ENCODE measurements at regions not wholly inside any gene's neighbourhood (a gene's known extent, or its start where the extent isn't known, plus 50 kb on each side); places are given as distances from the start of the nearest gene placed in this dataset.

GRCh38 chr2:71950256-71951082 lies 197.2 kb downstream of the CYP26B1 start:
- WGBS (ENCODE audit: insufficient coverage) = 73% methylated on average over 3 of the region's 4 CpGs
- no peak overlapping the region for H3K27ac ChIP-seq (ENCODE audit: low read depth, low read length)

GRCh38 chr2:71949537-71949798 lies 198.2 kb downstream of the CYP26B1 start:
- WGBS (ENCODE audit: insufficient coverage) = 93% methylated on average over 2 of the region's 3 CpGs
- no peaks in the 10 kb centered on the region for H3K27me3 ChIP-seq (ENCODE audit: control insufficient read depth, insufficient read depth, low read length)
- no peak for DNase-seq (ENCODE audit: low read depth in 4 of 6, low spot score in 6 of 6)
- peaks cover 3% of the 10 kb centered on the region for H3K4me1 ChIP-seq (ENCODE audit: control insufficient read depth, insufficient read depth, low read length)
- H3K36me3 ChIP-seq (ENCODE audit: control insufficient read depth, insufficient read depth, low read length) = no peaks in the 10 kb centered on the region
- H3K27ac ChIP-seq (ENCODE audit: low read depth, low read length) = no peak overlapping the region
- H3K9me3 ChIP-seq (ENCODE audit: control insufficient read depth, insufficient read depth, low read length) = no peaks in the 10 kb centered on the region
- H3K4me3 ChIP-seq (ENCODE audit: low read depth, low read length) = no peak overlapping the region

More at GRCh38 chr2:71950256-71951082, 197.2 kb downstream of the CYP26B1 start:
- H3K4me1 ChIP-seq (ENCODE audit: control insufficient read depth, insufficient read depth, low read length) = no peaks in the 10 kb centered on the region
- no peak overlapping the region for H3K4me3 ChIP-seq (ENCODE audit: low read depth, low read length)
- H3K9me3 ChIP-seq (ENCODE audit: control insufficient read depth, insufficient read depth, low read length) = no peaks in the 10 kb centered on the region
- no peaks in the 10 kb centered on the region for H3K27me3 ChIP-seq (ENCODE audit: control insufficient read depth, insufficient read depth, low read length)
- H3K36me3 ChIP-seq (ENCODE audit: control insufficient read depth, insufficient read depth, low read length) = no peaks in the 10 kb centered on the region
- DNase-seq (ENCODE audit: low read depth in 4 of 6, low spot score in 6 of 6) = no peak

GRCh38 chr2:71948781-71949536 lies 198.7 kb downstream of the CYP26B1 start:
- Histone ChIP-seq H3K36me3 (ENCODE audit: control insufficient read depth, insufficient read depth, low read length) (no peaks in the 10 kb centered on the region), H3K27ac (ENCODE audit: low read depth, low read length) (no peak overlapping the region), H3K4me1 (ENCODE audit: control insufficient read depth, insufficient read depth, low read length) (peaks cover 3% of the 10 kb centered on the region), H3K4me3 (ENCODE audit: low read depth, low read length) (no peak overlapping the region), H3K9me3 (ENCODE audit: control insufficient read depth, insufficient read depth, low read length) (no peaks in the 10 kb centered on the region), H3K27me3 (ENCODE audit: control insufficient read depth, insufficient read depth, low read length) (no peaks in the 10 kb centered on the region)
- 68% methylated on average over 10 of the region's 11 CpGs for WGBS (ENCODE audit: insufficient coverage)
- DNase-seq (ENCODE audit: low read depth in 4 of 6, low spot score in 6 of 6) = no peak

GRCh38 chr2:71947809-71948208 lies 199.9 kb downstream of the CYP26B1 start:
- WGBS (ENCODE audit: insufficient coverage) = 89% methylated on average over 2 of the region's 5 CpGs
- Histone ChIP-seq H3K4me1 (ENCODE audit: control insufficient read depth, insufficient read depth, low read length) (peaks cover 7% of the 10 kb centered on the region), H3K27me3 (ENCODE audit: control insufficient read depth, insufficient read depth, low read length) (no peaks in the 10 kb centered on the region), H3K9me3 (ENCODE audit: control insufficient read depth, insufficient read depth, low read length) (no peaks in the 10 kb centered on the region), H3K36me3 (ENCODE audit: control insufficient read depth, insufficient read depth, low read length) (no peaks in the 10 kb centered on the region), H3K4me3 (ENCODE audit: low read depth, low read length) (no peak overlapping the region), H3K27ac (ENCODE audit: low read depth, low read length) (no peak overlapping the region)
- no peak for DNase-seq (ENCODE audit: low read depth in 4 of 6, low spot score in 6 of 6)

- H3K27me3 ChIP-seq (ENCODE audit: control insufficient read depth, insufficient read depth, low read length) = no peaks in the 10 kb centered on the region
- no peak overlapping the region for H3K4me3 ChIP-seq (ENCODE audit: low read depth, low read length)
- DNase-seq (ENCODE audit: low read depth in 4 of 6, low spot score in 6 of 6) = no peak
- H3K36me3 ChIP-seq (ENCODE audit: control insufficient read depth, insufficient read depth, low read length) = no peaks in the 10 kb centered on the region
- H3K27ac ChIP-seq (ENCODE audit: low read depth, low read length) = no peak overlapping the region
- H3K9me3 ChIP-seq (ENCODE audit: control insufficient read depth, insufficient read depth, low read length) = no peaks in the 10 kb centered on the region
- H3K4me1 ChIP-seq (ENCODE audit: control insufficient read depth, insufficient read depth, low read length) = peaks cover 7% of the 10 kb centered on the region
- 82% methylated on average over 8 of the region's 8 CpGs for WGBS (ENCODE audit: insufficient coverage)
These were observed 202.1 kb downstream of the CYP26B1 start for GRCh38 chr2:71945603-71945959.

- H3K27me3 ChIP-seq (ENCODE audit: control insufficient read depth, insufficient read depth, low read length) = no peaks in the 10 kb centered on the region
- 62% methylated on average over 4 of the region's 13 CpGs for WGBS (ENCODE audit: insufficient coverage)
- H3K4me1 ChIP-seq (ENCODE audit: control insufficient read depth, insufficient read depth, low read length) = peaks cover 11% of the 10 kb centered on the region
- H3K36me3 ChIP-seq (ENCODE audit: control insufficient read depth, insufficient read depth, low read length) = no peaks in the 10 kb centered on the region
- H3K9me3 ChIP-seq (ENCODE audit: control insufficient read depth, insufficient read depth, low read length) = no peaks in the 10 kb centered on the region
- DNase-seq (ENCODE audit: low read depth in 4 of 6, low spot score in 6 of 6) = peak in 1 of 6 donors; percentile 55
- no peak overlapping the region for H3K4me3 ChIP-seq (ENCODE audit: low read depth, low read length)
- H3K27ac ChIP-seq (ENCODE audit: low read depth, low read length) = no peak overlapping the region
These were observed 202.7 kb downstream of the CYP26B1 start for GRCh38 chr2:71944806-71945602.

GRCh38 chr2:71944183-71944550 lies 203.5 kb downstream of the CYP26B1 start:
- 30% methylated on average over 3 of the region's 8 CpGs for WGBS (ENCODE audit: insufficient coverage)

GRCh38 chr2:71943238-71944182 lies 204.2 kb downstream of the CYP26B1 start:
- Histone ChIP-seq H3K4me1 (ENCODE audit: control insufficient read depth, insufficient read depth, low read length) (peaks cover 13% of the 10 kb centered on the region), H3K27me3 (ENCODE audit: control insufficient read depth, insufficient read depth, low read length) (no peaks in the 10 kb centered on the region), H3K36me3 (ENCODE audit: control insufficient read depth, insufficient read depth, low read length) (no peaks in the 10 kb centered on the region), H3K27ac (ENCODE audit: low read depth, low read length) (no peak overlapping the region), H3K9me3 (ENCODE audit: control insufficient read depth, insufficient read depth, low read length) (no peaks in the 10 kb centered on the region), H3K4me3 (ENCODE audit: low read depth, low read length) (no peak overlapping the region)
- DNase-seq (ENCODE audit: low read depth in 4 of 6, low spot score in 6 of 6) = peak in 1 of 6 donors; percentile 59
- 75% methylated on average over 14 of the region's 17 CpGs for WGBS (ENCODE audit: insufficient coverage)

More at GRCh38 chr2:71944183-71944550, 203.5 kb downstream of the CYP26B1 start:
- H3K36me3 ChIP-seq (ENCODE audit: control insufficient read depth, insufficient read depth, low read length) = no peaks in the 10 kb centered on the region
- H3K4me3 ChIP-seq (ENCODE audit: low read depth, low read length) = no peak overlapping the region
- H3K4me1 ChIP-seq (ENCODE audit: control insufficient read depth, insufficient read depth, low read length) = peaks cover 13% of the 10 kb centered on the region
- H3K27me3 ChIP-seq (ENCODE audit: control insufficient read depth, insufficient read depth, low read length) = no peaks in the 10 kb centered on the region
- no peak for DNase-seq (ENCODE audit: low read depth in 4 of 6, low spot score in 6 of 6)
- H3K27ac ChIP-seq (ENCODE audit: low read depth, low read length) = no peak overlapping the region
- H3K9me3 ChIP-seq (ENCODE audit: control insufficient read depth, insufficient read depth, low read length) = no peaks in the 10 kb centered on the region
